Adipocyte (in vitro differentiated cells): ENCODE measurements at regions not wholly inside any gene's neighbourhood (a gene's known extent, or its start where the extent isn't known, plus 50 kb on each side); places are given as distances from the start of the nearest gene placed in this dataset.

Experiments
- DNase-seq: peaks from one replicate; pipeline ENCODE4 v3.0.0-alpha.2; 2015; ENCODE audit warnings: low read depth
- H3K27me3 ChIP-seq: replicated peaks from 2 replicates; pipeline ENCODE4 v1.7.0; 2013; ENCODE audit warnings: mild to moderate bottlenecking, low read length, moderate library complexity; ENCODE audit not compliant: control insufficient read depth, insufficient read depth
- H3K36me3 ChIP-seq: 2 replicates; pipeline ENCODE4 v1.7.0; 2013; ENCODE audit warnings: low read length, mild to moderate bottlenecking, moderate library complexity; ENCODE audit not compliant: control insufficient read depth, insufficient read depth, severe bottlenecking
- H3K4me1 ChIP-seq: 2 replicates; pipeline ENCODE4 v1.7.0; 2013; ENCODE audit warnings: mild to moderate bottlenecking, low read length, moderate library complexity; ENCODE audit not compliant: control insufficient read depth, insufficient read depth
- H3K4me3 ChIP-seq: 2 replicates; pipeline ENCODE4 v1.7.0; 2013; ENCODE audit warnings: mild to moderate bottlenecking, low read length, moderate library complexity
- H3K9ac ChIP-seq: 2 replicates; pipeline ENCODE4 v1.7.0; 2013; ENCODE audit warnings: mild to moderate bottlenecking, low read length, moderate library complexity
- H3K9me3 ChIP-seq: 2 replicates; pipeline ENCODE4 v1.7.0; 2013; ENCODE audit warnings: mild to moderate bottlenecking, low read length, moderate library complexity; ENCODE audit not compliant: control insufficient read depth

DNA sequence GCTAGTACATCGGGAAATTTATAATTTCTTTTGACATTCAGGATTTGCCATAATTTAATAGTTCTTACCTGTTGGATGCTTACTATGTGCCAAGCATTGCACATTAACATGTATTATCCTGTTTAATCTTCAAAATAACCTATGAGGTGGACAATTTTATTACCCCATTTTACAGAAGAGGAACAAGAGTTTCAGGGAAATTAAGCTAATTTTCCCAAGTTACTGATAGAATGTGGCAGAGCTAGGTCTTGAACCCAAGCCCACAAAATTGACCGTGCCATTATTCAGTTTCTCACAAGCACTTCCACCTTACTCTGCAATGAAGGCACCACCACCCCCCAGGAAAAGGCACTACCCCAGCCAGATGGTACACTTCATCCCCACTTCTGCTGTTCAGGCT lies 161.1 kb upstream of the PLEKHG7 start:
- Histone ChIP-seq H3K9me3 (no peaks in the 10 kb centered on the region), H3K27me3 (no peaks in the 10 kb centered on the region), H3K9ac (no peak overlapping the region), H3K4me3 (no peak overlapping the region), H3K36me3 (no peaks in the 10 kb centered on the region), H3K4me1 (peaks cover 22% of the 10 kb centered on the region)
- DNase-seq: no peak

DNA sequence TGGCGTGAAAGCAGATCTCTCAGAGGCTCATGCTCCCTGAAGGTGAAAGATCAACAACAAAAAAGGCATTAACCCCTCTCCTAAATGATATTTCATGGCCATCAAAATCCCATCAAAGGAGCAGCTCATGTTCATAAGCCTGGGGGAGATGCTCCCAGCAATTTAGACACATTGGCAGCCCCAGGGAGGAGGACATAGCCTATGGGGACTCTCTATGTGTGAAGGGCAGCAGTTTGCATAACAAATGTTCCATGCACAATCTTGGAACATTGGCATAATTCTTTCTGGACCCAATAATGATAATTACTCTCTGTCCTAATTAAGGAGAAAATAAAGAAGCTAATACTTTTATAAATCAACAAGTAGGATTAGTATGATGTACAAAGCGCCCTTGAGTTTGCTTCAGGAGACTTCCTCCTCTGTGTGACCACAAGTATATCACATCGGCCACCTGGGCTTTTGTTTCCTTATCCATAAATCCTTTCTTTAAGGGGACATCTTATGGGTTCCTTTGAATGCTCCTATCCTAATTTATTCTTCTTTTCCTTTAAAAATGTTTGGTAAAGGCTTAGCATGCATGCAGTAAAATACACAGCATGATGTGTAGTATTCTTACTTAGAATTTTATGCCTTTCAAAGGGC lies 161.9 kb upstream of the PLEKHG7 start:
- Histone ChIP-seq H3K4me3 (no peak overlapping the region), H3K9me3 (no peaks in the 10 kb centered on the region), H3K36me3 (no peaks in the 10 kb centered on the region), H3K9ac (no peak overlapping the region), H3K27me3 (no peaks in the 10 kb centered on the region), H3K4me1 (peaks cover 20% of the 10 kb centered on the region)
- DNase-seq: no peak

DNA sequence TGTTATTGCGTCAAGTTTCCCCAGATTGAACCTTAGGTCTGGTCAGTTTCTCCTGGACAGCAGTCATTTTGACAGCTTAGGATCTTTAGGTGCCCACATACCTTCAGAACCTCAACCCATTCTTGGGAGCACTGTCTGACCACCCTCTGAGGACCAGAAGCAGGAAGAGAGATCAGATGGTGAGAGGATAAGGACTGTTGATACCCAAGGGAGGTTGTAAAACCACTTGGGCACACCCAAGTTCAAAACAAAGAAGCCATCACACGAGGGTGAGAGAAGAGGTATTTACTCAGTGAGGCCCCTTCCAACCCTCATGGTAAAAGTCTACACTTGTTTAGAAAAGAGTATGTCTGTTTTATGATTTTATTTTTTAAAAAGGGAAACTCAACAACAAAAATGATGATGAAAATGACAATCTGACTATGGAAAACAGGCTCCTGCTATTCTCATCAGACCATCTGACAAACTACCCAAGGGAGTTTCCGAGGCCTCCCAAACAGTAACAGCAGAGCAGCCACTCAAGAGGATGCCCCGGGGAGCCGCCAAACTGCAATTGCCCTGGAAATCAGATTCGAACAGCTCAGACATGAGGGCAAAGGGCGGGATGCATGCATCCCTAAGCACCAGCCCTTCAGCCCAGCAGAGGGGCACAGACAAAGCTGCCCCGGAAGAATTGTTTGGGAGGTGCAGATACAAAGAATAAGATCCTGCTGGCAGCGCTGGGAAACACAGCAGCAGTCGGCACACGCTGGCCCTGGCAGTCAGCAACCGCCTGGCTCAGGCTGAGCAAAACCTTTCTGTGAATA lies 162.6 kb upstream of the PLEKHG7 start:
- H3K27me3 ChIP-seq: no peaks in the 10 kb centered on the region
- H3K9me3 ChIP-seq: no peaks in the 10 kb centered on the region
- DNase-seq: no peak
- no peak overlapping the region for H3K9ac ChIP-seq
- H3K4me1 ChIP-seq: peaks cover 20% of the 10 kb centered on the region
- H3K4me3 ChIP-seq: no peak overlapping the region
- H3K36me3 ChIP-seq: no peaks in the 10 kb centered on the region

DNA sequence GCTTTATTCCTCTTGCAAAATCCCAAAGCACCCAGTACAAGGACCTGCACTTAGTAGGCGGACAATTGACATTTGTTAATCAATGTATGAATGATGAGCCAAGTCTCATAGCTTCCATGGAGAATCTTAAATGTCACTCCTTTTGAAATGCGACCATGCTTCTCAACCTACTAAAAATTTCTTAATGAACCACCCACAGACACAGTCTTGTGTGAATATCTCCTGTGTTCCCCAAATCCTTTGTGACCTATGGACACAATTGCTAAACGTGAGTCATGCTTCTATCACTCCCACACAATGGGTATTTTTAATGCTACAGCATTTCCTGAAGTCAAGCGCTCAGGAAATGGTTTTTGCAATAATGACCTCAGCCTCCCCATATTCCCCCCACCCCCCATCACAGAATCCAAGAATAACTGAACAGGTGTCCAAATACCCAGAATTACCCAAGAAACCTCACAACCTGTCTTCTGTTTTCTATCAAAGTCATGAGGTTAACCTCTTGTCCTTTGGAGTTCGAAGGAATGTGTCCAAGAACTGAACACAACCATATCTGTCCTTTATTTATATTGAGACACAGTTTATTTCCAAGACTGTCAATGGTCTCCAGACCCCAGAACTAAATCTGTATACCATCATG lies 163.6 kb upstream of the PLEKHG7 start:
- peak overlapping the region; percentile 16 for H3K9ac ChIP-seq
- H3K36me3 ChIP-seq: no peaks in the 10 kb centered on the region
- DNase-seq: peak; percentile 61
- H3K27me3 ChIP-seq: no peaks in the 10 kb centered on the region
- H3K9me3 ChIP-seq: no peaks in the 10 kb centered on the region
- peak overlapping the region; percentile 27 for H3K4me3 ChIP-seq
- peaks cover 20% of the 10 kb centered on the region for H3K4me1 ChIP-seq

DNA sequence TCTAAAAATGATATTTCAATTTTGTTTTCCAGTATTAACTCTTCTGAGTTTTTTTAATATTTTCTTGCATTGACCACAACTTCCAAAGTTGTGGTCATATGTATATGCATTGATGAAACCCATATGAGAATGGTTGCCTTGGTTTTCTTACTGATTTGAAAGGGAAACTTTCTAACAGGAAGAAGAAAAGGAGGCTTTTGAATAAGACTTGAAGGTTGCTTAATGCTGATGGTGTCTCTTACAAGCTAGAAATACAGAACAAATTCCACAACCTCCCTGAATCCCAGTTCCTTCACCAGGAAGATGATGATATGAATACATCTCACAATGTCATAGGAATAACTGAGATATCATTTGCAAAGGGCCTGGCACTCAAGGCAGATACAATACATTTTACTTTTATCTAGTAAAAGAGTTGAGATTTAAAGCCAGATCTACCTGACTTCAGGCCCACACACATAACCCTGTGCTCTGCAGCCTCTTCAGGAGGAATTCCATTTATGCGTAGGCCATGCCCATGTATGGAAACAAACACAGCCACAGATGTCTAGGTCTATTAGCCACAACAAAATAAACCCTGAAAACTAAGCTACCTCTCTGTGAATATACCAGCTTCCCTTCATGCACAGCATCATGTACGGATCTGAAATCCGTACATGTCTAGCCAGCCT lies 165.4 kb upstream of the PLEKHG7 start:
- H3K9ac ChIP-seq: no peak overlapping the region
- no peaks in the 10 kb centered on the region for H3K36me3 ChIP-seq
- no peak for DNase-seq
- H3K9me3 ChIP-seq: no peaks in the 10 kb centered on the region
- no peaks in the 10 kb centered on the region for H3K27me3 ChIP-seq
- peaks cover 29% of the 10 kb centered on the region for H3K4me1 ChIP-seq
- H3K4me3 ChIP-seq: no peak overlapping the region

DNA sequence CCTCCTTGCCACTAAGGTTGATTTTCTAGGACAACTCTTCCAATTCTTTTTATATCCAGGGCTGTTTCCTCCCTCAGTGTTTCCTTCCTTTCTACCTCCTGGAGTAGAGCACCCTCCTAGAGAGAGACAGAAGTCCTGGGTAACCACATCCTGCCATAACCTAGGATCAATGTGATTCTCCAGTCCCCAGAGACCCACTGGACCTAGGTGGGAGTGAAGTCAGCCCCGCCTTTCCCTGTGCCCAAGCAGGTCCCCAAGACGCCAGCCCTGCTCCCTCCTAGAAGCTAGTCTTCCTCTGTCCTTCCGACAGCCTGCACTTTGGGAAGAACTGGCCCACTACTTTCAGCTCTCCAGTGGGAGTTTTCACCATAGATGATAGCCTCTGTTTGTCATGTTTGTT lies 166.8 kb upstream of the PLEKHG7 start:
- no peak overlapping the region for H3K9ac ChIP-seq
- H3K36me3 ChIP-seq: no peaks in the 10 kb centered on the region
- no peak for DNase-seq
- peaks cover 29% of the 10 kb centered on the region for H3K4me1 ChIP-seq
- H3K4me3 ChIP-seq: no peak overlapping the region
- no peaks in the 10 kb centered on the region for H3K9me3 ChIP-seq
- no peaks in the 10 kb centered on the region for H3K27me3 ChIP-seq

DNA sequence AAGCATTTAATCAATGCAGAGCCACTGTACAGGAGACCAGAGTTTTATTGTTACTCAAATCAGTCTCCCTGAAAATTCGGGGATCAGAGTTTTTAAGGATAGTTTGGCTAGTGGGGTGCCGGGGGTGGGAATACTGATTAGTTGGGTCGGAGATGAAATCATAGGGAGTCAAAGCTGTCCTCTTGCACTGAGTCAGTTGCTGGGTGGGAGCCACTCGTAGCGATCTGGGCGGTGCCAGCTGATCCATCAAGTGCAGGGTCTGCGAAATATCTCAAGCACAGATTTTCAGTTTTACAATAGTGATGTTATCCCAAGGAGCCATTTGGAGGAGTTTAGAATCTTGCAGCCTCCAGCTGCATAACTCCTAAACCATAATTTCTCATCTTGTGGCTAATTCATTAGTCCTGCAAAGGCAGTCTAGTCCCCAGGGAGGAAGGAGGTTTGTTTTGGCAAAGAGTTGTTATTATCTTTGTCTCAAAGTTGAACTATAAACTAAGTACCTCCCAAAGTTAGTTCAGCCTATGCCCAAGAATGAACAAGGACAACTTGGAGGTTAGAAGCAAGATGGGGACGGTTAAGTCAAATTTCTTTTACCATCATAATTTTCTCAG lies 169.4 kb upstream of the PLEKHG7 start:
- H3K4me1 ChIP-seq: peaks cover 9% of the 10 kb centered on the region
- H3K36me3 ChIP-seq: no peaks in the 10 kb centered on the region
- no peak overlapping the region for H3K9ac ChIP-seq
- no peaks in the 10 kb centered on the region for H3K27me3 ChIP-seq
- H3K9me3 ChIP-seq: no peaks in the 10 kb centered on the region
- DNase-seq: peak; percentile 17
- H3K4me3 ChIP-seq: no peak overlapping the region

DNA sequence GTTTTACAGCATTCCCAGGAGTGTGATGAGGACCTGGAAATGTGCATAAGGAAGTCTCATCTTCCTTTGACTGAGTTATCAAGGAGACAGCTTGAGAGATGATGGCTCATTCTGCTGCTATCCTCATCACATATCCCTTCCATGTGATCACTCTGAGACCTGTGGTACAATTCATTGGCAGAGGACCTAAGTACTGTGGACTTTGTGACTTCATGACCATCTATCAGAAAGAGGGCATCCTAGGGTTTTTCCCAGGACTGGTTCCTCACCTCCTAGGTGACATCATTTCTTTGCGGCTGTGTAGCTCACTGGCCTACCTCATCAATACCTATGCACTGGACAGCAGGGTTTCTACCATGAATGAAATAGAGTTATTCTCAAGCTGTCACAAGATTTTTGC lies 172.1 kb upstream of the PLEKHG7 start:
- no peaks in the 10 kb centered on the region for H3K27me3 ChIP-seq
- no peak overlapping the region for H3K4me3 ChIP-seq
- H3K9ac ChIP-seq: no peak overlapping the region
- no peaks in the 10 kb centered on the region for H3K9me3 ChIP-seq
- H3K4me1 ChIP-seq: peaks cover 9% of the 10 kb centered on the region
- no peaks in the 10 kb centered on the region for H3K36me3 ChIP-seq
- DNase-seq: no peak

DNA sequence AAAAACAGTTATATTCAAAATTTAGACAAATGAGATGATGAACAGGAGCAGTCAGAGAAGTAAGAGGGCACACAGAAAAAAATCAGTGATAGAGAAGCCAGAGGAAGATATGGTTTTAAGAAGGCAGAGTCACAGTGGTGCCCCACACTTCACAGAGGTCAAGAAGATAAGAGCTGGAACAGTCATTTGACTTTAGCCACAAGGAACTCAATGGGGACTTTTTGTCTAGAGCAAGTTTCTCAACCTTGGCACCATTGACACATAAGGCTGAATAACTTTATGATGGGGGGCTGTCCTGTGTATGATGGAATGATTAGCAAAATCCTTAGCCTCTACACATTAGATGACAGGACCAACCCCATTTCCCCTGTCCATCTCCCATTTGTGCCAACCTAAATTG lies 172.8 kb upstream of the PLEKHG7 start:
- Histone ChIP-seq H3K36me3 (no peaks in the 10 kb centered on the region), H3K4me3 (no peak overlapping the region), H3K9ac (no peak overlapping the region), H3K9me3 (no peaks in the 10 kb centered on the region), H3K4me1 (peaks cover 9% of the 10 kb centered on the region), H3K27me3 (no peaks in the 10 kb centered on the region)
- DNase-seq: no peak

DNA sequence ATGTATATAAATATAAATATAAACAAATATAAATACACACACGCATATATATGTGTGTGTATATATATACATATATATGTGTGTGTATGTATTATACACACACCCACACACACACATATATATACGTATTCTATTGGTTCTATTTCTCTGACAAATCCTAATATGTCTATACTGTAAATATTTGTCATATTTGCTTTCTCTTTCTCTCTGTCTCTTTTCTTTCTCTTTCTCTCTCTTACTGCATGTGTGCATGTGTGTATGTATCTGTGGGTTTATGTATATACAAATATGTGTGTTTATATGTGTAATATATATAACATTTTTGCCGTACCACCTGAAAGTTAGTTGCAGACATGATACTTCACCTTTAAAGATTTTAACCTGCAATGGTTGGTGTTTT lies 174.2 kb upstream of the PLEKHG7 start:
- Histone ChIP-seq H3K27me3 (no peaks in the 10 kb centered on the region), H3K36me3 (no peaks in the 10 kb centered on the region), H3K9ac (no peak overlapping the region), H3K9me3 (no peaks in the 10 kb centered on the region), H3K4me1 (peaks cover 6% of the 10 kb centered on the region), H3K4me3 (no peak overlapping the region)
- no peak for DNase-seq

DNA sequence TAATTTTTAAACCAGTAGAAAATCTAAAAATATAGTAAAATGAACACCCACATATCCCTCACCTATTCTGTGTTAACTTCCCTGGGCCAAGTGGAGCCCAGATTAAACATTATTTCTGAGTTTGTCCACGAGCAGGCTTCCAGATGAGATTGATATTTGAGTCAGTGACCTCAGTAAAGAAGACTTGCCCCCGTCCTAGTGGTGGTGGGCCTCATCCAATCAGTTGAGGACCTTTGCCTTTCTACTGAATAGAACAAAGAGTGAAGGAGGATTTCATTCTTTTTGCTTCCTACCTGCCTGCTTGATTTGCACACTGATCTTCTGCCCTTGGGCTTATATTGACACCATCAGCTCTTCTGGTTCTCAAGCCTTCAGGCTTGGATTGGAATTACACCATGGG lies 174.7 kb upstream of the PLEKHG7 start:
- H3K9me3 ChIP-seq: no peaks in the 10 kb centered on the region
- H3K27me3 ChIP-seq: no peaks in the 10 kb centered on the region
- no peak overlapping the region for H3K4me3 ChIP-seq
- no peaks in the 10 kb centered on the region for H3K36me3 ChIP-seq
- H3K4me1 ChIP-seq: peaks cover 1% of the 10 kb centered on the region
- no peak for DNase-seq
- H3K9ac ChIP-seq: no peak overlapping the region
